Trophoblast cell (in vitro differentiated cells and primary cell): ENCODE measurements at regions not wholly inside any gene's neighbourhood (a gene's known extent, or its start where the extent isn't known, plus 50 kb on each side); places are given as distances from the start of the nearest gene placed in this dataset.
"Not testable (repeated sequence)": the region's sequence is repeated elsewhere in the genome, so short reads cannot be mapped to it uniquely, and the experiment has no call there.

Source experiments
- DNase-seq, 2 donors: peaks; one replicate each; pipeline ENCODE4 v3.0.0-alpha.2; 2016
- H2AFZ ChIP-seq: 2 replicates; pipeline ENCODE4 v1.6.1; 2013; ENCODE audit warnings: low read length, moderate library complexity, mild to moderate bottlenecking; ENCODE audit not compliant: insufficient read depth, poor library complexity
- H2AK5ac ChIP-seq: 2 replicates; pipeline ENCODE4 v1.6.1; 2013; ENCODE audit warnings: mild to moderate bottlenecking, low read length
- H2BK120ac ChIP-seq: 2 replicates; pipeline ENCODE4 v1.6.1; 2013; ENCODE audit warnings: low read length, mild to moderate bottlenecking, moderate library complexity; ENCODE audit not compliant: insufficient read depth, poor library complexity
- H2BK12ac ChIP-seq: 2 replicates; pipeline ENCODE4 v1.6.1; 2013; ENCODE audit warnings: mild to moderate bottlenecking, low read length, moderate library complexity
- H2BK5ac ChIP-seq: 2 replicates; pipeline ENCODE4 v1.6.1; 2013; ENCODE audit warnings: low read length, low read depth, moderate library complexity, mild to moderate bottlenecking; ENCODE audit not compliant: poor library complexity
- H3K14ac ChIP-seq: 2 replicates; pipeline ENCODE4 v1.6.1; 2013; ENCODE audit warnings: mild to moderate bottlenecking, low read length
- H3K18ac ChIP-seq: 2 replicates; pipeline ENCODE4 v1.6.1; 2013; ENCODE audit warnings: mild to moderate bottlenecking, low read length
- H3K23ac ChIP-seq: 2 replicates; pipeline ENCODE4 v1.6.1; 2013; ENCODE audit warnings: low read length
- H3K27ac ChIP-seq: 2 replicates; pipeline ENCODE4 v1.5.1; 2013; ENCODE audit warnings: low read depth, mild to moderate bottlenecking, inconsistent platforms, low read length, moderate library complexity
- H3K27me3 ChIP-seq: 2 replicates; pipeline ENCODE4 v1.6.1; 2013; ENCODE audit warnings: inconsistent platforms, mild to moderate bottlenecking, low read length, moderate library complexity; ENCODE audit not compliant: insufficient read depth
- H3K36me3 ChIP-seq, 2 experiments: 1 replicate in 1 of 2; 2 replicates in 1 of 2; pipeline ENCODE4 v1.6.1; 2013; ENCODE audit warnings: low read length in 2 of 2, mild to moderate bottlenecking in 2 of 2, moderate library complexity in 1 of 2; ENCODE audit not compliant: insufficient read depth in 2 of 2, control insufficient read depth in 1 of 2
- H3K4ac ChIP-seq: 2 replicates; pipeline ENCODE4 v1.6.1; 2013; ENCODE audit warnings: low read depth, mild to moderate bottlenecking, low read length, moderate library complexity
- H3K4me1 ChIP-seq, 2 experiments: 1 replicate in 1 of 2; 2 replicates in 1 of 2; pipeline ENCODE4 v1.6.1; 2013; ENCODE audit warnings: low read length in 2 of 2, mild to moderate bottlenecking in 2 of 2, moderate library complexity in 1 of 2; ENCODE audit not compliant: insufficient read depth in 2 of 2, control insufficient read depth in 1 of 2
- H3K4me2 ChIP-seq: 2 replicates; pipeline ENCODE4 v1.6.1; 2013; ENCODE audit warnings: inconsistent platforms, mild to moderate bottlenecking, low read length, moderate library complexity
- H3K4me3 ChIP-seq: 2 replicates; pipeline ENCODE4 v1.5.1; 2013; ENCODE audit warnings: mild to moderate bottlenecking, low read depth, low read length, inconsistent platforms
- H3K79me1 ChIP-seq: one replicate; pipeline ENCODE4 v1.6.1; 2013; ENCODE audit warnings: low read length
- H3K79me2 ChIP-seq: 2 replicates; pipeline ENCODE4 v1.6.1; 2013; ENCODE audit warnings: low read length, mild to moderate bottlenecking; ENCODE audit not compliant: control insufficient read depth, insufficient read depth, poor library complexity
- H3K9ac ChIP-seq: 2 replicates; pipeline ENCODE4 v1.6.1; 2013; ENCODE audit warnings: mild to moderate bottlenecking, low read length
- H3K9me3 ChIP-seq: 2 replicates; pipeline ENCODE4 v1.6.1; 2013; ENCODE audit warnings: low read depth, mild to moderate bottlenecking, control low read depth, inconsistent platforms, low read length; ENCODE audit not compliant: insufficient read depth
- H4K12ac ChIP-seq: 2 replicates; pipeline ENCODE4 v1.6.1; 2013; ENCODE audit warnings: low read depth, mild to moderate bottlenecking, low read length, moderate library complexity
- H4K8ac ChIP-seq: 2 replicates; pipeline ENCODE4 v1.6.1; 2013; ENCODE audit warnings: low read depth, mild to moderate bottlenecking, low read length, moderate library complexity
- H4K91ac ChIP-seq: one replicate; pipeline ENCODE4 v1.6.1; 2013; ENCODE audit warnings: low read depth, mild to moderate bottlenecking, low read length, moderate library complexity
- WGBS: extraction: QIAGEN DNeasy Blood & Tissue Kit; methylation state at CpG from one replicate; pipeline ENCODE4 v1.1.7; 2013; ENCODE audit warnings: missing lambda C conversion rate; ENCODE audit not compliant: insufficient read length, insufficient coverage; ENCODE audit errors: extremely low coverage; 5-methylcytosine and 5-hydroxymethylcytosine counted together

DNA sequence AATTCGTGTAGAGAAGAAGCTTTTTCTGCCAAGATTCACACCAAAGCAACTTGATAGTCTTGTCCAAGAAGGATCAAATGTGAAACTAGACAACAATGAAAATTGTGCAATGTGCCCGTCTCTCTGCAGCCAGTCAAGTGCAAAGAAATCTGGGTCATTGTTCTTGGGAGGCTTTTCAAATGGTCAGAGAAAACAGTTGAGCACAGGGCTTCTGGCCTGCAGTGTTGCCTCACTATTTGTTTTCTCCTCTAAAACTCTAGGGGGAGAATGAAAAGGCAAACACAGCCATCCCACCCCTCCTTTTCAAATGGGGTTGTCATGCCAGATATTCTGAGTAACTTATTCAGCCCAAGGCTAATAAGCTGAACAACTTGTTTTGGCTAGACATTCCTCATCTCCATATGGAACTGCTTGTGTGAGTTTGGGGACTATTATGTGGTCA, 417.6 kb upstream of the CDIN1 start:
- peak in 1 of 2 donors; percentile 30 for DNase-seq
- no peak overlapping the region for H2AFZ ChIP-seq
- H3K9me3 ChIP-seq = no peaks in the 10 kb centered on the region
- no peak overlapping the region for H3K4me2 ChIP-seq
- H3K27me3 ChIP-seq = no peaks in the 10 kb centered on the region
- H3K23ac ChIP-seq = no peak overlapping the region
- no peaks in the 10 kb centered on the region for H3K79me1 ChIP-seq
- no peak overlapping the region for H3K4ac ChIP-seq
- no peaks in the 10 kb centered on the region for H3K36me3 ChIP-seq
- no peak overlapping the region for H2BK5ac ChIP-seq
- no peak overlapping the region for H2BK12ac ChIP-seq
- no peak overlapping the region for H2BK120ac ChIP-seq
- H3K4me1 ChIP-seq = no peaks in the 10 kb centered on the region
- no peak overlapping the region for H3K9ac ChIP-seq
- no peak overlapping the region for H3K14ac ChIP-seq
- WGBS = no CpG with 5 or more reads among the region's 2 CpGs
- no peak overlapping the region for H4K8ac ChIP-seq
- no peak overlapping the region for H3K27ac ChIP-seq
- no peak overlapping the region for H2AK5ac ChIP-seq
- no peak overlapping the region for H4K12ac ChIP-seq
- H3K18ac ChIP-seq = no peak overlapping the region
- no peak overlapping the region for H3K4me3 ChIP-seq
- H3K79me2 ChIP-seq = no peaks in the 10 kb centered on the region
- H4K91ac ChIP-seq = no peak overlapping the region

DNA sequence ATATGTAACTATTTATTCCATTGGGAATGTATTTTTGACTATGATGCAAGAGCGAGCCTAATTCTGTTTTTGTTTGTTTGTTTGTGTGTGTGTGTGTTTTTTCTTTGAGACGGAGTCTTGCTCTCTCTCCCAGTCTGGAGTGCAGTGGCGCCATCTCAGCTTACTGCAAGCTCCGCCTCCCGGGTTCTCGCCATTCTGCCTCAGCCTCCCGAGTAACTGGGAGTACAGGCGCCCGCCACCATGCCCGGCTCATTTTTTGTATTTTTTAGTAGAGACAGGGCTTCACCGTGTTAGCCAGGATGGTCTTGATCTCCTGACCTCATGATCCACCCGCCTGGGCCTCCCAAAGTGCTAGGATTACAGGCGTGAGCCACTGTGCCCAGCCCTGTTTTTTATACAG, 415.4 kb upstream of the CDIN1 start:
- not testable (repeated sequence) for H4K8ac ChIP-seq, H3K4me3 ChIP-seq, H3K27ac ChIP-seq, H3K14ac ChIP-seq, H3K23ac ChIP-seq, H2BK120ac ChIP-seq, H2AFZ ChIP-seq, H4K91ac ChIP-seq, H2BK5ac ChIP-seq, H3K4ac ChIP-seq, H3K4me2 ChIP-seq, H3K36me3 ChIP-seq, H3K27me3 ChIP-seq, H3K79me2 ChIP-seq, H3K18ac ChIP-seq, H2AK5ac ChIP-seq, H3K4me1 ChIP-seq, H3K9ac ChIP-seq, DNase-seq, H2BK12ac ChIP-seq, H3K79me1 ChIP-seq, H3K9me3 ChIP-seq, H4K12ac ChIP-seq
- no CpG with 5 or more reads among the region's 13 CpGs for WGBS

DNA sequence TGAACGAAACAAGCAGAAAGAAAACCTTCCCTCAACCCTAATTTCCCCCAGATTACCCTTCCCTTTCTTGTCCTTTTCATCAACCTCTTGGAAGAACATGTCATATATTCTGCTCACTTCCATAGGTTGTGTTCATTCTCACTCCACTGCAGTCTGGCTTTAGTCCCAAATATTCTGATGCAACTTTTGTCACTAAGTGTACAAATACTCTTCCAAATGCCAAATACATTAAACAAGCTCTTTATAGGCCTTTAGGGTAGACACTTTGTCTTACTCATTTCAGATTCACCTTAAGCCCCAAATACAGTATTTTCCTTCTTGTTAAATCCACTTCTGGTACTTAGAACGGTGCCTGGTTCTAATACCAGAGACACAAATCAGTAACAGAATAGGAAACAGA, 406.5 kb upstream of the CDIN1 start:
- DNase-seq = no peak
- Histone ChIP-seq H2AK5ac (no peak overlapping the region), H2BK120ac (no peak overlapping the region), H2BK12ac (no peak overlapping the region), H4K12ac (no peak overlapping the region), H4K8ac (no peak overlapping the region), H2BK5ac (no peak overlapping the region), H3K79me1 (no peaks in the 10 kb centered on the region), H3K36me3 (no peaks in the 10 kb centered on the region), H3K9ac (no peak overlapping the region), H3K27ac (no peak overlapping the region), H3K23ac (no peak overlapping the region), H3K4me2 (no peak overlapping the region), H3K9me3 (no peaks in the 10 kb centered on the region), H3K18ac (no peak overlapping the region), H3K27me3 (no peaks in the 10 kb centered on the region), H2AFZ (no peak overlapping the region), H3K4me1 (no peaks in the 10 kb centered on the region), H4K91ac (no peak overlapping the region), H3K4ac (no peak overlapping the region), H3K79me2 (no peaks in the 10 kb centered on the region), H3K14ac (no peak overlapping the region), H3K4me3 (no peak overlapping the region)
- WGBS = no CpG with 5 or more reads among the region's 2 CpGs

DNA sequence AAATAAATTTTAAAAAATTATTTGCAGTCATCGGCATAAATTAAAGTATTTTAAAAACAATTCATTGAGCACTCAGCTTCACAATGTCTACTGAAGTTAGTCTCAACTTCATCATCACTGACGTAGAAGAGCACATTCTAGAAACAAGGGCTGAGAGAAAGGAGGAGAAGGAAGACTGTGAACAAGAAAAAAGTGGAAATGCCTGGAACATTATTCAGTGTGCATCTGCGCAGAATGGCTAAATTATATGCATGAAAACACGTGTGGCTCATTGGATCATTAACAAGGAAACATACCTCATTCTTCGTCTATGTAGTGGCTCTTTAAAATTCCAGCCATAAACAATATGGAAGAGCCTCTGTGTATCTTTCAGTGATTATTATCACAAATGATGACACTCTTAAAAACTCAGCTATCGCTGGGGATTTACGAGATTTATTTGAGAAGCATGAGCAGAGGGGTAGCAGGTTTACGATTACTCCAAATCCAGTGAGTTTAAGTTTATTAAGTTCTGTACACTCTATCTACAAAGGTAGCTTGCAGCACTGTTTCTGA, 404.2 kb upstream of the CDIN1 start:
- no peak overlapping the region for H3K27ac ChIP-seq
- no peaks in the 10 kb centered on the region for H3K27me3 ChIP-seq
- H4K91ac ChIP-seq = no peak overlapping the region
- no peak overlapping the region for H3K9ac ChIP-seq
- no peaks in the 10 kb centered on the region for H3K79me2 ChIP-seq
- no peak overlapping the region for H2BK12ac ChIP-seq
- no peaks in the 10 kb centered on the region for H3K79me1 ChIP-seq
- no peak overlapping the region for H4K12ac ChIP-seq
- no peak overlapping the region for H3K4me3 ChIP-seq
- no peaks in the 10 kb centered on the region for H3K36me3 ChIP-seq
- H3K23ac ChIP-seq = no peak overlapping the region
- no peak overlapping the region for H2BK5ac ChIP-seq
- no peak for DNase-seq
- H4K8ac ChIP-seq = no peak overlapping the region
- no peak overlapping the region for H3K4ac ChIP-seq
- H2BK120ac ChIP-seq = no peak overlapping the region
- no peak overlapping the region for H3K14ac ChIP-seq
- H3K4me1 ChIP-seq = no peaks in the 10 kb centered on the region
- H3K18ac ChIP-seq = no peak overlapping the region
- no CpG with 5 or more reads among the region's 8 CpGs for WGBS
- no peak overlapping the region for H2AK5ac ChIP-seq
- H3K9me3 ChIP-seq = no peaks in the 10 kb centered on the region
- H2AFZ ChIP-seq = no peak overlapping the region
- no peak overlapping the region for H3K4me2 ChIP-seq
